Glutamatergic neuron (in vitro differentiated cells): ENCODE measurements at regions not wholly inside any gene's neighbourhood (a gene's known extent, or its start where the extent isn't known, plus 50 kb on each side); places are given as distances from the start of the nearest gene placed in this dataset.

Experiments used
- DNase-seq: peaks from one replicate; pipeline ENCODE4 v3.0.0; 2022
- H3K27ac Mint-ChIP-seq: one replicate; pipeline ENCODE4 v1.8.0; 2020; ENCODE audit warnings: mild to moderate bottlenecking, mixed read lengths, inconsistent platforms; ENCODE audit not compliant: unreplicated experiment
- H3K27me3 Mint-ChIP-seq: one replicate; pipeline ENCODE4 v1.8.0; 2020; ENCODE audit warnings: mild to moderate bottlenecking, moderate library complexity, mixed read lengths, inconsistent platforms; ENCODE audit not compliant: unreplicated experiment
- H3K36me3 Mint-ChIP-seq: one replicate; pipeline ENCODE4 v1.8.0; 2020; ENCODE audit warnings: mild to moderate bottlenecking, mixed read lengths, inconsistent platforms; ENCODE audit not compliant: unreplicated experiment
- H3K4me1 Mint-ChIP-seq: one replicate; pipeline ENCODE4 v1.8.0; 2020; ENCODE audit warnings: mild to moderate bottlenecking, low read depth, mixed read lengths, inconsistent platforms; ENCODE audit not compliant: unreplicated experiment
- H3K4me3 Mint-ChIP-seq: one replicate; pipeline ENCODE4 v1.8.0; 2020; ENCODE audit warnings: mild to moderate bottlenecking, mixed read lengths, inconsistent platforms; ENCODE audit not compliant: unreplicated experiment
- H3K9me3 Mint-ChIP-seq: one replicate; pipeline ENCODE4 v1.8.0; 2020; ENCODE audit warnings: mild to moderate bottlenecking, moderate library complexity, mixed read lengths, inconsistent platforms; ENCODE audit not compliant: unreplicated experiment
- CTCF ChIP-seq: fragments of 200-600 bp; sonication (generic); IDR thresholded peaks from one replicate; pipeline ENCODE4 v1.5.0; 2021; ENCODE audit not compliant: partially characterized antibody, unreplicated experiment

GRCh38 chr6:68273297-68273696 lies 361.8 kb upstream of the ADGRB3 start:
- Mint-ChIP-seq H3K36me3 (no peaks in the 10 kb centered on the region), H3K4me1 (no peaks in the 10 kb centered on the region), H3K27ac (no peak overlapping the region), H3K4me3 (no peak overlapping the region), H3K27me3 (no peaks in the 10 kb centered on the region), H3K9me3 (no peaks in the 10 kb centered on the region)
- no peak for DNase-seq
- no peak for TF ChIP-seq CTCF

GRCh38 chr6:68256391-68256790 lies 378.7 kb upstream of the ADGRB3 start:
- Mint-ChIP-seq H3K4me1 (no peaks in the 10 kb centered on the region), H3K27ac (no peak overlapping the region), H3K36me3 (peaks cover 13% of the 10 kb centered on the region), H3K4me3 (no peak overlapping the region), H3K27me3 (no peaks in the 10 kb centered on the region), H3K9me3 (peaks cover 3% of the 10 kb centered on the region)
- no peak for TF ChIP-seq CTCF
- no peak for DNase-seq

GRCh38 chr6:68252632-68253031 lies 382.4 kb upstream of the ADGRB3 start:
- no peak for TF ChIP-seq CTCF
- Mint-ChIP-seq H3K9me3 (no peaks in the 10 kb centered on the region), H3K4me1 (no peaks in the 10 kb centered on the region), H3K4me3 (no peak overlapping the region), H3K27ac (no peak overlapping the region), H3K36me3 (no peaks in the 10 kb centered on the region), H3K27me3 (no peaks in the 10 kb centered on the region)
- DNase-seq = no peak

- Mint-ChIP-seq H3K4me1 (no peaks in the 10 kb centered on the region), H3K4me3 (no peak overlapping the region), H3K27ac (no peak overlapping the region), H3K9me3 (no peaks in the 10 kb centered on the region), H3K27me3 (no peaks in the 10 kb centered on the region), H3K36me3 (no peaks in the 10 kb centered on the region)
- DNase-seq = no peak
- no peak for TF ChIP-seq CTCF
Observed at GRCh38 chr6:68247782-68248181, 387.3 kb upstream of the ADGRB3 start.

GRCh38 chr6:68240726-68241125 lies 394.4 kb upstream of the ADGRB3 start:
- Mint-ChIP-seq H3K4me3 (no peak overlapping the region), H3K27ac (no peak overlapping the region), H3K4me1 (peaks cover 7% of the 10 kb centered on the region), H3K9me3 (peaks cover 3% of the 10 kb centered on the region), H3K36me3 (no peaks in the 10 kb centered on the region), H3K27me3 (no peaks in the 10 kb centered on the region)
- DNase-seq = no peak
- TF ChIP-seq CTCF = no peak
